HG02885 (cell line): ENCODE measurements at regions not wholly inside any gene's neighbourhood (a gene's known extent, or its start where the extent isn't known, plus 50 kb on each side); places are given as distances from the start of the nearest gene placed in this dataset.

Experiments used
- ATAC-seq: cut with Tn5 transposase; IDR thresholded peaks from one replicate; pipeline ENCODE4 v1.9.1; 2021; ENCODE audit warnings: mild to moderate bottlenecking; ENCODE audit not compliant: unreplicated experiment, poor library complexity

DNA sequence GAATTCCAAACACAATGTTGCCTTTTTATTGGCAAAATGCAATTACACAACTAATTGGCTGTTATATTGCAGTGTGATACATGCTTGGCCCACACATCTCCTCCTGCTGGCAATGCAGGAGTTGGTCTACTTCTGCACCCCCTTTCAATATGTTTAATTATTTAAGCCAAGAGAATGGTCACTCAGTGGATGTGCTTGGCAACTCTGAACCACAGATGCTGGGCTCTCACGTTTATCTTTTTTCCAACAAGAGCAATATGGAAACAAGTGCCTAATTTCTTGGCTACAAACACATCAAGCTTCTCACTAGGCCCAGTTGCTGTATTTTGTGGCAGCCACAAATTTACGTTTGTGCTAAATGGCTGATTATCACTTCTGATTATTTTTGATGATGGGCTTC lies 1149.2 kb upstream of the CELF2 start:
- no peak for ATAC-seq

DNA sequence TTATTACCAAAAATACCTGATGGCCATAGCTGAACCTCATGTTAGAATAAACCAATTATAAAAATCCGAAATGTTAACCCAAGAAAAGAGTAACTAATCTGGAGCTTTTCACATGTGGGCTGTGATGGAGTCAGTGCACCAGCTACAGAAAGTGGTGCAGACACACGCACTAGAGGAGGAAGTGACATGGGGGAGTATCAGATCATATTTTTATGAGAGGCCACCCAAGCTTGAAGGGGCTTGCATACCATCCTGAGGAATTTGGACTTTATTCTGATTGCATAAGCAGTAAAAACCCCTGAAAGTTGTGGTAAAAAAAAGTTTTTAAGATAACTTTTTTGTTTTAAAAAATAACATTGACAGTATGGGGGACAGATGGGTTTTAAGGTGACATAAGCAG lies 1148.5 kb upstream of the CELF2 start:
- no peak for ATAC-seq

DNA sequence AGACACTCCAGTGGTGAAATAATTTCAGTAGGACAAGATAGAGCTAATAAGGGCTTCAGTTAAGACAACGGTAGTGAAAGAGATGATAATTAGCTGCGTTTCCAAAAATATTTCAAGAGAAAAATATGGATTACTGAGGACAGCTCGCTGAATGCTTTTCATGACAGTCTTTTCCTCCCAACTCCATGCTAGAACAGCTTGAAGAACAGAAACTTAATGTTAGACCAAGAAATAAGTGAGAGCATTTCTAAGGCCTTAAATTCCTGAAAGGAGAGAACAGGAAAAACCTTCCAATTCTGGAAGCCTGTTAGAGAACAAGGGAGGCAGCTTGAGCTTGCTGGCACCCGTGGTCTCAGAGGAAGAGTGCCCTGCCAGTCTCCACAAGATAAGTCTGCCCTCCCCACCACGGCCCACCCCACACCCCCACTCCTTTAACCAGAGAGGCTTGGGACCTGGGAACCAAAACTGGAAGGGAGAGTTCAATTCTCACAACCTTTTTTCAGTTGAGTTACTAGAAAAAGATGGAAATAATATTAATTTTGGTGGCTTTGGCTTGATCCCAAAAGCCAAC lies 1148.0 kb upstream of the CELF2 start:
- ATAC-seq: no peak

DNA sequence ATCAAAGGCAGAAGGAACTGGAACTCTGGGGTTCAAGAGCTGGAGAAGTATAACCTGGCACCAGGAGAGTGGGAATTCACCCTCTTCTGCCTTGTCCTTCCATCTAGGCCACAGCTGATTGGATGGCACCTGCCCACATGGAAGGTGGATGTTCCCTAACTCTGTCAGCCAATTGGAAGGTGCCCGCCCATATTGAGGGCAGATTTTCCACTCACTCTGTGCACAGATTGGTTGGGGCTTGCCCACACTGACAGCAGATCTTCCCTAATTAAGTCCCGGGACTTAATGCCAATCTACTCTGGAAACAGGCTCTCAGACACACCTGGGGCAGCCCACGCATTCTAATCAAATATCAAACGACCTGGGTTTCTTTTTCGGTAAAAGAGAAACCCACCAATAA lies 1142.3 kb upstream of the CELF2 start:
- ATAC-seq: no peak

DNA sequence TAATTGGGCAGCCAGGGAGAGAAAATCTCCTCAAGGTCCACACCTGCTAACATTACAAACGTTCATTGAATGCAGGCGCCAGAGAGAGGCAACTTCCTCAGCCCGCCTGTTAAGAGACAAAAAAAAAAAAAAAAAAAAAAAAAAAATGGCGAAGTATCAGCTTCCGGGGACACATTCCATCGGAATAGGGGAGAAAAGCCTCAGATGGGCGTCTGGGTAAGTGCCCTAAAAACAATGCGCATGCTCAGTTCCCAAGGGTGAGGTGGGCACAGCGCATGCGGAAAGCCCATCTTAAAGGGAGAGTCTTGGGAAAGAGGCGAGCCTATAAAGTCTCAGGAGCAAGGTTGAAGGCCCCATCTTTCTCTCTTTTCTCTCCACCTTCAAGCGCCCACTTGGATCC lies 1139.7 kb upstream of the CELF2 start:
- ATAC-seq: no peak

DNA sequence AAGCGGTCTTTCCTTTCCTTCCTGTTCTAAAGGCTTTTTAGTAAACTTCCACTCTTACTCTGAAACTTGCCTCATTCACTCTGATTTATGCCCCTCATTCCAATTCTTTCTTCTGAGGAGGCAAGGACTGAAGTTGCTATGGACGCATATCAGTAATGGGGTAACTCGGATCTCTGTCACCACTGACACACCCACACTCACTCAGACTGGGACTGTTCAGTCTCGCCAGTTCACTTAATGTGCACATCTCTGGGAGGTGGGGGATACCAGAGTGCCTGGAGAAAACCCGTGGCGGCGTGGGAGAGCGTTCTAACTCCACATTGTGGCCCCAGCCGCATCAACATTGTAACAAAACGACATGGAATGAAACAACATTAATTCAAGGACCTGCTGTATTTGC lies 1139.3 kb upstream of the CELF2 start:
- ATAC-seq: no peak

DNA sequence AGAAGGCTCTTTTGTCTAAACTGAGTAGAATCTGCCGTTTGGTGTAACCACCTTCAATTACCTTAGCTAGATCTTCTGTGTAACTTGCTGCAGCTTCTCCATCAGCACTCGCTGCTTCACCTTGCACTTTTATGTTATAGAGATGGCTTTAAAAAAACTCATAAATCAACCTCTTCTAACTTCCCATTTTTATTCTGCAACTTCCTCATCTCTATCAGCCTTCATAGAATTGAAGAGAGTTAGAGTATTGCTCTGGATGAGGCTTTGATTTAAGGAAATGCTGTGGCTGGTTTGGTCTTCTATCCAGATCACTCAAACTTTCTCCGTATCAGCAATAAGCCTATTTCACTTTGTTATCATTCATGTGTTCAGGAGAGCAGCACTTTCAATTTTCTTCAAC lies 1131.9 kb upstream of the CELF2 start:
- ATAC-seq: no peak

DNA sequence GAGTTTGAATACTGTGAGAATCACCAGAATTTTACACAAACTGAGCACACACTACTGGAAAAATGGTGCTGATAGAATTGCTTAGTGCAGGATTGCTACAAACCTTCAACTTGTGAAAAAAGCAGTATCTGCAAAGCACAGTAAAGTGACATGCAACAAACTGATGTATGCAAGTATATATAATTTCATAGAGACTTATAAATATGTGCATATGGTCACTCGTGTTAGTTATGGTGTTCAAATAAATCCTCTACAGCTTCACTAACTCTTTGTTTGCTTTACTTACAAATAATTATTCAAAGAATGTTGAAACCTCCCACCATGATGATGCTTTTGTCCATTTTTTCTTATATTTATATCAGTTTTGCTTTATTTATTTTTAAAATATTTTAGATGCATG lies 1130.9 kb upstream of the CELF2 start:
- no peak for ATAC-seq

DNA sequence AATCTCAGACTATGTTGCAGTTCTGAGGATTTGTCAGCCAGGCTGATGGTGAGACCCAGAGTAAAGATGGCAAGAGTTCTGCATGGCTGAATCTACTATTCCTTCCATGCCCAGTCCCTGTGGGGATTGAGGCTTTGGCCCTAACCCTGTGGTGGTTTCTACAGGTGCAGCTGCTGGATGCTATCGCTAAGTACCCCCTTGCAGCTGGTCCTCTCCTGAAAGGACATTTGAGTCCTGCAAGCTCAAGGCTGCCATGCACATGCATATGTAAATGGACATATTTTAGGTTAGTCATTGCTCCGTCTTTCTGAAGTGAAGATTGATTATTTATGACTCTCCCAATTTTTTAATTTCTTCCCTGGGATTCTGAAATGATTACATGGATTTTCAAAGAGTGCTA lies 1122.2 kb upstream of the CELF2 start:
- no peak for ATAC-seq

DNA sequence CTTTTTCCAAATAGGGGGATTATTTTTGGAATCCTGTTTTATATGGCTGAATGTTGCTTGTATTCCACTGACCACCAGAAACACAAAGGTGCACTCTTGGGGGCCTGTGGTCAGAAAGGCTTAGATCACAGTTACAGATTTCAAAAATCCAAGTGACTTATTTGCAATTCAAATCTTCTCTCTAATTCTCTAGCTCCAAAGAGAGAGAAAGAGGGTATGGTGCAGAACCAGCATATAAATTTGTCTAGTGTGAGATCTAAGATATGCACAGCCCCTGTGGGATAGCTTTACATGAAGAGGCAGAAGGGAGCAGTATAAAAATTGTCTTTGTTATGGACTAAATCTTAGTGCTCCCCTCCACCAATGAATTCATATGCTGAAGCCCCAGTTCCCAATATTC lies 1121.7 kb upstream of the CELF2 start:
- ATAC-seq: no peak

DNA sequence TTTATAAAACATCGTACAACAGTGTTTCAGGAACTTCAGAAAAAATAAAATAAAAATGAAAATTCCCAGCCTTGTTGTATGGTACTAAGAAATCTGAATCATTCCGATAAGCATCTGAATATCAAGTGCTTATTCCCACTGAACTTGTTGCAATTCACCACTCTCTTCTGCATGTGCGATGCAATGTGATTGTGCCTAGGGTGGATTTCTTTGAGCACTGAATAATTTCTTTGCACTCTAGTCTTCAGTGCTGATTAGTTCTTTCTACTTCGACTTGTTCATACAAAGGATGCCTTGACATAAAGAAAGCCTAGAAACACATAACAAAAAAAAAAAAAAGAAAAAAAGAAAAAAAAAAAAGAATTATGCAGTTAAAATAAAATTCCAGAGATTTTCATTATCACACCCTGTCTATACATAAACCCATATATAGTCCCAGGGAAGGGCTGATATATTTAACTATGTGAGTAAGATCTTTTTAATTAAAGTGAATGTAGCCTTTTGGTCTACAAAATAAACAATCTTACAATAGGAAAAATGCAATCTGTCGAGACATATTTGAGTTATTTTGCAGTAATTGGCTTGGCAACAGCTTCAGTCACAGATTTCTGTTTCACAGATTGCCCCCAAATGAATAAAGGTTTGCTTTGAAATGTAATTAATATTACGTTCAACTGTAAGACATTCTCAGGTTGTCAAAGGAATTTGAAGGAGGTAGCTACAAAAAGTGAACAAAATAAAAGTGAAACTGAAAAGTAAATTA lies 1118.9 kb upstream of the CELF2 start:
- no peak for ATAC-seq

DNA sequence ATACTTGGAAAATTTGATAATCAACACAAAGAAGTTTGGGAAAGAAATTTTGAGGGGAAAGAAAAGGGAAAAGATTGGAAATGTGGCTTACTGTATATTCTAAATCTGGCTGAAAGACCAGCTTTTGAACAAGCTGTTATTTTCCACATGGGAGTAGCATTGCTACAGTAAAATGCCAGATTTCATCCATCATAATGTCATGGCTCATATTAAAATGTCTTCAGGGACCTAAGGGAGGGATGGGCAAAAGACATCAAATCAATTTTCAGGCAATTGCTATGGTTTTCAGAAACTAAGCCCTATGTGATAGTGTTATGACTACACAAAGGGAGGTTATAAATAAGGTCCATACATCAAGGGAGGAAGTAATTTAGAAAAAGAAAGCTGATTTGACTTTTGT lies 1116.9 kb upstream of the CELF2 start:
- ATAC-seq: no peak

DNA sequence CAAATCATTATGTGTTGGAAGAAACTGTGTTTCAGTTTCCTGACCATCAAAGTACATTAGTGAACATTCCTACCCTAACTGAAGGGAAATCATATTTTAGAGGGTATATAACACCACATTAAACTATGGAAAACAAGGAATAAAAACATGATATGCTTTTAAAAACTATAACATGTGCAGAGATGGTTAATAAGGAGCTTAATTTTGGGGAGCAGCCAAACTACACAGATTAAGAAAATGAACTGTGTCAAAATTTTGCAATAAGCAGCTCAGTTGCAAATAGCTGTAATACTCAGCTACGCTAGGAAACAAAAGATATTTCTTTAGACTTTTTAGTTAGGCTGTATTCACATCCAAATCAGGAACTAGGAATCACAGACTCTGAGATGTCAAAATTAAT lies 1115.7 kb upstream of the CELF2 start:
- no peak for ATAC-seq

DNA sequence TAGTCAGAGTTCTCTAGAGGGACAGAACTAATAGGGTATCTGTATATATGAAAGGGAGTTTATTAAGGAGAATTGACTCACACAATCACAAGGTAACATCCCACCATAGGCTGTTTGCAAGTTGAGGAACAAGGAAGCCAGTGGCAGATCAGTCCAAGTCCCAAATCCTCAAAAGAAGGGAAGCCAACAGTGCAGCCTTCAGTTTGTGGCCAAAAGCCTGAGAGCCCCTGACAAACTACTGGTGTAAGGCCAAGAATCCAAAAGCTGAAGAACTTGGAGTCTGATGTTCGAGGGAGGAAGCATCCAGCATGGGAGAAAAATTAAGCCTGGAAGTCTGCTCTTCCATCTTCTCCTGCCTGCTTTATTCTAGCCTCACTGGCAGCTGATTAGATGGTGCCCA lies 1107.2 kb upstream of the CELF2 start:
- ATAC-seq: no peak

DNA sequence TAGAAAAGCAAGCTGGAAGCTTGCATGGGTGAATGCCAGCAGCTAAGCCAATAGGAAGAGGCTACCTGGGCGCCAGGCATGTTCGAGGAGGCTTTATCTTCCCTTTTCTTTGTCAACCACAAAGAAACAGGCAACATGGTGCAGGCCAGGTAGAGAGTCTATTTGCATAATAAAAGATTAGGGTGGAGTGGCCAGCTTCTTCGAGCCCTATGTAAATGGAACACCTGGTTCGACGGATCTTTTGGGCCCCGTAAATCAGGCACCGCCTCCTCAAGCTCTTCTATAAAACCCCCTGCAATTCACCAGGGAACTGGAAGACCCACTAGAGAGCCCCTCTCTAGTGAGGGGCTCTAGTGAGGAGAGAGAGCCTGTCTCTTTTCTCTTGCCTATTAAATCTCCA lies 1106.2 kb upstream of the CELF2 start:
- no peak for ATAC-seq

DNA sequence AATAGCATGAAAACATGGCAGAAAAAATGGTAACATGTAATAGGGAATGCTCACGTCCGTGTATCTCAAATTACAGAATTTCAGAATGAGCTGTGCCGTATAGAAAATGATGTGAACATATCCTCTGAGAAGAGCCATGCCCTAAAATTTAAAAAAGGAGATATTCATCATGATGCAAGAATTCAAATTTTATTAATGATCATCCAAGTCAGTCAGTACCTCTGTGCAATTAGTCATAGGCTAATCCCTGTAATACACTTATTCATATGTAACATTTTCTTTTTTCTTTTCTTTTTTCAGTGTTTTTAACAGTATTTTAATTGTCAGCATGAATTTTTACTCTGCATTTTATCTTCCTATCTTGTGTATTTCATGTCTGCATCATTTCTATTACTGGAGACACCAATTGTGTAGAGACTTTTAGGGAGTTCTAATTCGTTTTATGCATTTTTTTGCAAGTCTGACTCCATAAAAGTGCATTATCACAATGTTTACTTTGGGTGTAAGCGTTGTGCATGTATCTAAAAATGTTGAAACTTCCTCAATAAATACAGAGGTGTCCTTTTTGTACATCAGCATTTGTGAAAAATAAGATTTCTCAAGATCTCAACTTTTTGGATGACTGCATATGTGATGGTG lies 1103.7 kb upstream of the CELF2 start:
- ATAC-seq: no peak

DNA sequence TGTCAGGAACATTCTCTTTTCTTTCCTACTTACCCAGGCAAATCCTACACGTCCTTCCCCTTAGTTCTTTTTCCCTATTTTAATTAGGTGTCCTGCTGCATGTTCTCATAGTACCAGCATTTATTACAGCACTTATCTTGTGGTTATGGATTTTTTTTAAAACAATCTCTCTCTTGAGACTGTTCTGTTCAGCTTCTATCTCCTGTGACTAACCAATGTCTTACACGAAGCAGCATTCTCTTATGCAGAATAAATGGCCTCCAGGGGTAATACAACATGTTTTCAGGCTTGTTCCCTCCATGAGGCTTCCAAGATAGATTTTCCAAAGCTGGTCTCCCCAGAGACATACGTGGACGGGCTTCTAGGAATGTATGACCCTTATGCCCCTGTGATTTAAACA lies 1096.1 kb upstream of the CELF2 start:
- ATAC-seq: no peak

DNA sequence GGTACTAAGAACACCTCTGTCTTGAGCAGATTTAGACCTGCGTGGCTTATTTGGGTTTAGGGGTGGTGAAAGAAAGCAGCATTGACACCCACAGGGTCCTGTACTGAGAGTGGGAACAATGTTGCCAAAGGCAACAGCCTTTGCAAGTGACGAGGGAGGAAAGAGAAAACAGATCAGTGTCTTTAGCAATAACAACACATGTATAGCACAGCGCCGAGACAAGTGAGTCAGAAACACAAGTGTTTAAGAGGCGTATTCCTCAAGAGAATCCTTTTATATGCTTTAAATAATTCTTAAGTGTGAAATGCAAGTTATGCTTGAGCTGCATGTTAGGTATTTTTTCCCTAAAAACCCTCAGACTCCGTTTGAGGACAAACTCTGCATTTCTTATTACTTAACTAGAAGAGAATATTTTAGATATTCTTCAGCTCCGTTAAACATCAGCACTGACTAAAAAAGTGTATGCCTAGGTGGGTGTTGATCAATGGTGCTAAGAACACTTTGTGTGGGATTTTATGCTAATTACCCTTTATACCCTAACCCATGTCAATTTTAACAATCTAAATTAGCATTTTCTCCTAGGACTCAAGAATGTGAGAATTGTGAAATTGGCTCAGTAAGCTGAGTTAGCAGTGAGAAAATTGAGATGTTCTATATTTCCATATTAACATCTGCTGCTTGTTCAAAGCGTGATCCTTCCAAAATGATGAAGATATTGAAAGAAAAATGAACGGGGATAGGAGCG lies 1095.4 kb upstream of the CELF2 start:
- ATAC-seq: no peak

DNA sequence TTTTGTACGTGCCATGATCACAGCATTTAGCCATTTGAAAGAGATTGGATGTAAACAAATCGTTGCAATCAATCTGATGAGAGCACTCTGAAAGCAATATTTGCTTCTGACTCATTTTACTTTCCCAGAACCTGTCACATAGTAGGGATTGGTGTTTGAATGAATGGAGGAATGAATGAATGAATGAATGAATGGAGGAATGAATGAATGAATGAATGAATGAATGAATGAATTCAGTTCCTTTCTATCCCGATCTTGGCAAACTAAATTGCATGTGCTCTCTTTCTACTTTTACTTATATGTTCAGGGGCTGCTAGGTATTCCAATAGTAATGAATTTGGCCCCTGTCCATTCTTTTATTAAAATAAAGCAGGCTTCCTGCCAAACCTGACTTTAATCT lies 1091.7 kb upstream of the CELF2 start:
- no peak for ATAC-seq

DNA sequence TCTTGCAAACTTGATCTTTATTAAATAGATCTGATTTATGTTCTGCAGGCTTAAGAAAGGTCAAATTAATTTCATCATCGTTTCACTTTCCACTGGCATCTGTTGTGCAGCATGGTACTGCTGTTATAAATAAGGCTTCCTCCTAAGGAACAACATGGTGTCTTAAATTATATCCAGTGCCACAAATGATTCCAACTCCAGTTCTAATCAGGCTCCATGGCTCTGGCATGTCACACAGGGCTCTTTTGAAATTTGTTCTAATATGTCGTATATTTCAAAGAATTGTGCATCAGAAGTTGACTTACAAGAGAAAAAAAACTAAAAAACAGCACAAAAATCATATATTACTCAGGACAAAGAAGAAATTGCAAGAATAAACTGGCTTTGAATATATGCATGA lies 1090.8 kb upstream of the CELF2 start:
- ATAC-seq: no peak

DNA sequence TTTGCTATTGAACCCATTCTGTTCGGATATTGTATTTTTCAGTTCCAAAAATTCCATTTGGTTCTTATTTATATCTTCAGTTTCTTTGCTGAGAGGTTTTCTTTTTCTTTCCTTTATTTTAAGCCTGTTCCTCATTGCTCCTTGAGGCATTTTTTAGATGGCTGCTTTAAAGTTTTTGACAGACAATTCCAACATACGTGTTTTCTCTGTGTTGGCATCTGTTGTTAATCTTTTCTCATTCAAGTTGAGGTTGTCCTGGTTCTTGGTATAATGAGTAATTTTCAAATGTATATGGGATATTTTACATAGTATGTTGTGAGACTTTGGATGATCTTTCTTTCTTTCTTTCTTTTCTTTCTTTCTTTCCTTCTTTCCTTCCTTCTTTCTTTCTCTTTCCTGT lies 1078.0 kb upstream of the CELF2 start:
- no peak for ATAC-seq
